ENCODE measurements at regions not wholly inside any gene's neighbourhood (a gene's known extent, or its start where the extent isn't known, plus 50 kb on each side); places are given as distances from the start of the nearest gene placed in this dataset.
"Not testable (repeated sequence)": the region's sequence is repeated elsewhere in the genome, so short reads cannot be mapped to it uniquely, and the experiment has no call there.

DNA sequence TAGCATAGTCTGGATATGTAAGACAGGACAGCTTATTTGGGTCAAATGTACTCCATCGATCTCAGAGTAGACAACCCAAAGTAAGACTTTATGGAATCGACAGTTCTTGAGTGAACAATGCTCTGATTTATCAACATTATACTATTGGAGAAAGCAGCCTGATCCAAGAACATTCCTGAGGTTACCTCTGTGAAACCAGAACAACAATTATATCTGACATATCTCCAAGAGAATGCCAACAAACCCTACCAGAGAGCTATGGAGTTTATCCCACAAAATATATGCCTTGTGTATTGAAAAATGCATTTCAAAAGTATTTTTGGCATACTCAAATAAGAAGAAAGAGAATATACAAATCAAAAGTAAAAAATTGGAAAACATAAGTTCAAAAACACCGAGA is 1985.9 kb downstream of the EFNA5 start:
- no peak for DNase-seq (ENCODE audit: low spot score)

GRCh38 chr5:105680858-105681475 is 1989.8 kb downstream of the EFNA5 start:
- no peak for DNase-seq (ENCODE audit: low spot score)

DNA sequence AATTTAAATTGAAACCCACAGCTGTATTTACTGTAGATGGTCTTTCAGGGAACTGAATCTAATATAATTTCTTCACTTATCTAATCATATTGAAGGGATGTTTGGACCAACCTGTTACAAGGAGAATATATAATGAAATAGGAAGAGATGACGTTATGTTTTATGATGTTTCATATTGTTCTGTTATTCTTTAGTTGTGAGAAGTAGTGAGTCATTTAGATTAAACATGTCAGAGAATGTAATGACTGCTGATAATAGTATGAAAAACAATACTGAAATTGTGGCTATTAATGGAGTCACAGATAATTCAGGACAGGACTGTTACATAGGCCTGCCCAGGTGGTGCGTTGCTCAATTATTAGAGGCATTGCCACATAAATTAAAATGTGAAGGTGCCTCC is 1993.4 kb downstream of the EFNA5 start:
- no peak for DNase-seq (ENCODE audit: low spot score)

GRCh38 chr5:105670596-105670995 is 2000.1 kb downstream of the EFNA5 start:
- DNase-seq (ENCODE audit: low spot score) = no peak

DNA sequence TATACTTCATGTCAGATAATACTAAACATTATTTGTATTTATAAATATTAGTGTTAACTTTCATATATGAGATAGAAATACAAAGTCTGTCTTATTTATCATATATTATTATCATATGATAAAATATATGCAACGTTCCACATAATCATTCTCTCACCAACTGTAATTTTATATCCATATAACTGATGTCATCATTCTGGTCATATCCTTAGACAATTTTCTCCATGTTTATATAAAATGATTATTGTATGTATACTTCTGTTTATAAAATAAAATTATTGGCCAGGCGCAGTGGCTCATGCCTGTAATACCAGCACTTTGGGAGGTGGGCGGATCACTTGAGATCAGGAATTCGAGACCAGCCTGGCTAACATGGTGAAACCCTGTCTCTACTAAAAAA is 2007.1 kb downstream of the EFNA5 start:
- no peak for DNase-seq (ENCODE audit: low spot score)

GRCh38 chr5:105659396-105659795 is 2011.3 kb downstream of the EFNA5 start:
- no peak for DNase-seq (ENCODE audit: low spot score)

GRCh38 chr5:105640328-105640727 is 2030.4 kb downstream of the EFNA5 start:
- no peak for DNase-seq (ENCODE audit: low spot score)

- no peak for DNase-seq (ENCODE audit: low spot score)
Measured at GRCh38 chr5:105639511-105639910, 2031.2 kb downstream of the EFNA5 start.

DNA sequence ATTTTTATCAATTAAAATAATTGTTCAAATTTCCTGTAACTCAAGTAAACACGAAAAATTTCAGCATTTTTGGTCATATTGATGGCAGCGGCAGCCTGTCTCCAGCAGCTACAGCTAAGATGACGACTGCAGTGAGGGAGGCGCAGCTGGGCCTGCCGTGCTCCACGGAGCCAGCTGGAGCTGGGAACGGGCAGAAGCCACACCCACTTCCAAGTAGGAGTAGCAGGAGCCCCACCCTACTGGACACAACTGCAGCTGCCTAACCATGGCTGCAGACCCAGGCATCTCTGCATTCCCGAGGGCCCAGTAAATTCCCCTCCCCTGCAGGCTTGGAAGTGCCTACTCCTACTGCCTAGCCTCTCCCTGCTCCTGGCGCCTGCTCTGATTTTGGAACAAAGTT is 2031.7 kb downstream of the EFNA5 start:
- DNase-seq (ENCODE audit: low spot score) = no peak

- no peak for DNase-seq (ENCODE audit: low spot score)
Measured at GRCh38 chr5:105638437-105638836, 2032.3 kb downstream of the EFNA5 start.

GRCh38 chr5:105632043-105632442 is 2038.7 kb downstream of the EFNA5 start:
- DNase-seq (ENCODE audit: low spot score) = no peak

GRCh38 chr5:105630803-105631202 is 2039.9 kb downstream of the EFNA5 start:
- no peak for DNase-seq (ENCODE audit: low spot score)

GRCh38 chr5:105619725-105620124 is 2051.0 kb downstream of the EFNA5 start:
- no peak for DNase-seq (ENCODE audit: low spot score)

DNA sequence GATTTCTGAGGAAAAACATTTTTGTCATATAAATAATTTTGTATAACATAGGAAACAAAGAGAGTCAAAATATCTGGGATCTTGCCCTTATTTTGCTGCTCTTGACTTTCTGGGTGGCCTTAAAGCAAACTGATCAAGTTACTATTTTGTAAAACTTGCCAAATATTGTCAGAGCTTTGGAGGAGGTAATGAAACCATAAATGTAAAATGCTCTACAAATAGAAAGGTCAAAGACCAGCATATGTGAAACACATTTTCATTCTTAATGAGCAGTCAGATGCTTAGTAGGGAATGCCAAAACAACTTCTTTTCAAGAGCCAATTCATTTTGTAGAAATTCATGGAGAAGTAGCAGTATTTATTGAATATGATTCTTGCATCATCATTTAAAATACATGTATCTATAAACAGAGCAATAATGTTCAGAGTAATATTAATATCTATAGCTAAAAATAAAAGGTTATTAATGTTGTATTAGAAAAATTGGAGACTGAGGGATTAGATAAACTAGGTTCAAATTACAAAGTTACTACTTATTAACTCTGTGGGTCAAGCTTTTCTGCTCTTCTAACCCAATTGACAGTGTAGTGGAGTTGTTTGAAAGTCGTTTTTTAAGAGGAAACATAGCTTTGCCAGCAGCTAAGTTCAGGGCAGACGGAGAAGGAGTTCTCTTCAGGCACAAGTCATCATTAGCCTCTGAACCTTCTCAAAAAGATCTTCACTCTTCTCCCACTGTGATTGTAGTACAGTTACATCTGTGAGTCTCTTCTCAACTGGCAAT is 2053.1 kb downstream of the EFNA5 start:
- no peak for DNase-seq (ENCODE audit: low spot score)

GRCh38 chr5:105616599-105616998 is 2054.0 kb upstream of the NUDT12 start:
- no peak for DNase-seq (ENCODE audit: low spot score)

DNA sequence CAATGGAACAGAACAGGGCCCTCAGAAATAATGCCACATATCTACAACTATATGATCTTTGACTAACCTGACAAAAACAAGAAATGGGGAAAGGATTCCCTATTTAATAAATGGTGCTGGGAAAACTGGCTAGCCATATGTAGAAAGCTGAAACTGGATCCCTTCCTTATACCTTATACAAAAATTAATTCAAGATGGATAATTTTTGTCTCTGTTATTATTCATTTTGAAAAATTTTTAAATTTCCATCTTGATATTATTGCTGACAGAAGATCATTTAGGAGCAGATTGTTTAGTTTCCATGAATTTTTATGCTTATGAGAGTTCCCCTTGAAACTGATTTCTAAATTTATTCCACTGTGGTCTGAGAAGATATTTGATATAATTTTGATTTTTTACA is 2039.8 kb upstream of the NUDT12 start:
- not testable (repeated sequence) for DNase-seq (ENCODE audit: low spot score)

DNA sequence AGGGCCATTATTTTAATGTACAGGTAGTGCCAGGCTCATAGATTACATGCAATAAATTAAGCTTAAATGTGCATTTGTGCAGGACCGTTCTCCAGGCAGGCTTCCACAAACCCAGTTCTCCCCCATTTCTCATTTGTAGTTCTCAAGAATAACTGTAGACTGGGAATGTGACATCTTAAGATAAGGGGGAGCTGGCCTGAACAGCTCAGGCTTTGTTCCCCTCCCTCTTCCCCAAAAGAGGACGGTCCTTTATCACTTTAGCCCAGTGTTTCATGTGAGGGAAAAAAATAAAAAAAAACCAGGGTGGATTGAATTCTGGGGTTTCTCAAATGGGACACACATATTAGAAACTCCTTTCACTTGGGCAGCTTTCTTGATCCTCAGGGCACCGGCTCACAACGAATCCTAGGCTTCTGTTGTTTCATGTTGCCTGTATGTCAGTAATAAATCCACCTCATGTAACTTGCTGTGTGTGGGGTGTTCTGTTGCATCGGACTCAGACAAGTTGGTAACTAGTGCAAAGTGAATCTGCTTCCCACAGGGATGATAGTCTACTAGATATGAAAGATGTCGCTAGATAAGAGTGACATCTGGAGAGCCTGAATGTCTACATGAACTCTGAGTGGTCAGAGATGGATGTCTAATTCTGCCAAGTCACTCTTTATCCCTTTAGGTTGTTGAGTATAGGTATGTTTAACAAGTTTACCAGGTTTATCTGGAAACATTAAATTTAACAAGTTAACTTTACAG is 2030.6 kb upstream of the NUDT12 start:
- DNase-seq (ENCODE audit: low spot score) = no peak

GRCh38 chr5:105587963-105588662 is 2025.5 kb upstream of the NUDT12 start:
- DNase-seq (ENCODE audit: low spot score) = no peak

GRCh38 chr5:105581988-105582690 is 2019.5 kb upstream of the NUDT12 start:
- no peak for DNase-seq (ENCODE audit: low spot score)

DNA sequence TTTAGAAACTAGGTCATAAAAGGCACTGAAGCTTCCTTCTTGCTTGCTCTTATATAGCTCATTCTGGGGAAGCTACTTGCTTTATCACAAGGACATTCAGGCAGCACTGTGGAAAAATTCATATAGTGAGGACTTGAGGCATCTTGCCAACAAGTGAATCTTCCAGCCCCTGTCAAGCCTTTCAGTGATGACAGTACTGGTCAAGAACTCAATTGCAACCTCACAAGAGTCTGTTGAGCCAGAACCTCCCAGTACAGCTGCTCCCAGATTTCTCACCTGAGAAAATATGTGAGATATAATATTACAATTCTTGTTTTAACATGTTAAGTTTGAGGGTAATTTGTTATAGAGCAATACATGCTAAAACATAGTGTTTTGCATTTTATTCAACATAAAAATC is 2011.0 kb upstream of the NUDT12 start:
- DNase-seq (ENCODE audit: low spot score) = no peak

GRCh38 chr5:105565531-105565930 is 2002.9 kb upstream of the NUDT12 start:
- DNase-seq (ENCODE audit: low spot score) = no peak

DNA sequence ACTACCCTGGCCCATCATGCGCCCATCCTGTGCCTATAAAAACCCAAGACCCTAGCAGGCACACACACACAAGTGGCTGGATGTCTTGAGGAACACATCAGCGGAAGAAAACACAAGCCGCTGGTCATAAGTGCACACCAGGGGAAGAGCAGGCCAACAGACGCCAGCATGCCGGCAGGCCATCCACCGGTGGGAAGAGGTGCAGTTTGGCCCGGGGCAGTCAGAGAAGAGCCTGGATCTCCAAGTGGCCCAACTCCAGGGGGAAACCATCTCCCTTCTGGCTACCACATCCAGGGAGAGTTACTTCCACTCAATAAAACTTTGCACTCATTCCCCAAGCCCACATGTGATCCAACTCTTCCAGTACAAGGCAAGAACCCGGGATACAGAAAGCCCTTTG is 2001.3 kb upstream of the NUDT12 start:
- no peak for DNase-seq (ENCODE audit: low spot score)

All from hematopoietic multipotent progenitor cell treated with erythropoietin and hydrocortisone succinate and interleukin-3 and kit ligand, for 17 days (in vitro differentiated cells).